Prostate gland (tissue), 2 donors: ENCODE measurements at regions not wholly inside any gene's neighbourhood (a gene's known extent, or its start where the extent isn't known, plus 50 kb on each side); places are given as distances from the start of the nearest gene placed in this dataset.

Source experiments
- DNase-seq: peaks from one replicate; pipeline ENCODE4 v3.0.0-alpha.2; 2019; ENCODE audit warnings: low spot score
- H3K27ac ChIP-seq, 2 donors: fragments of 200-600 bp; sonication (generic); 2 replicates each; pipeline ENCODE4 v1.5.1; 2017 to 2019
- H3K27me3 ChIP-seq: fragments of 200-600 bp; sonication (generic); replicated peaks from 2 replicates; pipeline ENCODE4 v1.5.1; 2019; ENCODE audit not compliant: insufficient read depth
- H3K36me3 ChIP-seq, 2 donors: fragments of 200-600 bp; sonication (generic); 1 replicate in 1 of 2; 2 replicates in 1 of 2; pipeline versions ENCODE4 v1.5.1 to v1.8.1; 2017 to 2019
- H3K4me1 ChIP-seq: fragments of 200-600 bp; sonication (generic); replicated peaks from 2 replicates; pipeline ENCODE4 v1.5.1; 2019
- H3K4me3 ChIP-seq, 2 donors: fragments of 200-600 bp; sonication (generic); 2 replicates each; pipeline ENCODE4 v1.5.1; 2017 to 2019
- H3K9me3 ChIP-seq: fragments of 200-600 bp; sonication (generic); 2 replicates; pipeline ENCODE4 v1.5.1; 2017
- POLR2A ChIP-seq: fragments of 450-650 bp; IDR thresholded peaks from one replicate; pipeline ENCODE4 v1.6.1; 2016; ENCODE audit warnings: antibody characterized with exemption, mild to moderate bottlenecking
- POLR2AphosphoS5 ChIP-seq: sonication (generic); formaldehyde crosslinking; IDR thresholded peaks from one replicate; pipeline ENCODE4 v1.6.1; 2017; ENCODE audit warnings: antibody characterized with exemption
- WGBS: methylation state at CpG from one replicate; pipeline ENCODE4 v1.1.5; 2018; 5-methylcytosine and 5-hydroxymethylcytosine counted together
- intact Hi-C: fragments of 100-400 bp; cut with DNase I; formaldehyde crosslinking; loops from one replicate; pipeline ENCODE4 v1.14.2; 2022
- TF ChIP-seq, protein P1 (sequence below), 4 experiments: fragments of 200-600 bp in 2 of 4; fragments of 450-650 bp in 2 of 4; sonication (generic) in 2 of 4; IDR thresholded peaks; 1 replicate in 3 of 4; 2 replicates in 1 of 4; pipeline ENCODE4 v1.5.1; 2016 to 2019; ENCODE audit warnings: antibody characterized with exemption in 4 of 4, mild to moderate bottlenecking in 2 of 4, moderate library complexity in 2 of 4

DNA sequence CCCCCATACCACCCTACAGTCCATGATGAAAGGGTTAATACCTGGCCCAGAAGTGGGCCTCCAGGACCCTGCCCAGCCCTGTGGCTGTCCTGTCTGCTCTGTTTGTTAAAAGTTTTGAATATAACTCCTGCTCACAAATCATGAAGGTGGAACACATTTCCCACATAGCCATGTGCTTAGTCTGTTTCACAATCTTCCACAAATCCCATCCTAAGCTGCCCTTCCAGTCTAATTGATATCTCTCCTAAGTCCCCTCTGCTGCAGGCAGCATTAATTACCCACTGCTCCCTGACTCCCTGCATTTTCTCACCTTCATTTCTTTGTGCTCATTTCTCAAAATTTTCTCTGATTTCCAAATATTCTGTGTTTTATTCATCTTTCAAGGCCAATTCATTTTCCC lies 142.6 kb downstream of the AASDH start:
- intact Hi-C loops, result no loop called here
- Histone ChIP-seq H3K27ac (no peak overlapping the region), H3K36me3 (no peaks in the 10 kb centered on the region), H3K4me3 (no peak overlapping the region), H3K4me1 (no peaks in the 10 kb centered on the region), H3K27me3 (no peaks in the 10 kb centered on the region), H3K9me3 (no peaks in the 10 kb centered on the region)
- no peak for TF ChIP-seq POLR2A
- TF ChIP-seq, protein P1, sequence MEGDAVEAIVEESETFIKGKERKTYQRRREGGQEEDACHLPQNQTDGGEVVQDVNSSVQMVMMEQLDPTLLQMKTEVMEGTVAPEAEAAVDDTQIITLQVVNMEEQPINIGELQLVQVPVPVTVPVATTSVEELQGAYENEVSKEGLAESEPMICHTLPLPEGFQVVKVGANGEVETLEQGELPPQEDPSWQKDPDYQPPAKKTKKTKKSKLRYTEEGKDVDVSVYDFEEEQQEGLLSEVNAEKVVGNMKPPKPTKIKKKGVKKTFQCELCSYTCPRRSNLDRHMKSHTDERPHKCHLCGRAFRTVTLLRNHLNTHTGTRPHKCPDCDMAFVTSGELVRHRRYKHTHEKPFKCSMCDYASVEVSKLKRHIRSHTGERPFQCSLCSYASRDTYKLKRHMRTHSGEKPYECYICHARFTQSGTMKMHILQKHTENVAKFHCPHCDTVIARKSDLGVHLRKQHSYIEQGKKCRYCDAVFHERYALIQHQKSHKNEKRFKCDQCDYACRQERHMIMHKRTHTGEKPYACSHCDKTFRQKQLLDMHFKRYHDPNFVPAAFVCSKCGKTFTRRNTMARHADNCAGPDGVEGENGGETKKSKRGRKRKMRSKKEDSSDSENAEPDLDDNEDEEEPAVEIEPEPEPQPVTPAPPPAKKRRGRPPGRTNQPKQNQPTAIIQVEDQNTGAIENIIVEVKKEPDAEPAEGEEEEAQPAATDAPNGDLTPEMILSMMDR (IDR thresholded peaks at IDR 0.05), result no peak
- no peak for TF ChIP-seq POLR2AphosphoS5
- no peak for DNase-seq

DNA sequence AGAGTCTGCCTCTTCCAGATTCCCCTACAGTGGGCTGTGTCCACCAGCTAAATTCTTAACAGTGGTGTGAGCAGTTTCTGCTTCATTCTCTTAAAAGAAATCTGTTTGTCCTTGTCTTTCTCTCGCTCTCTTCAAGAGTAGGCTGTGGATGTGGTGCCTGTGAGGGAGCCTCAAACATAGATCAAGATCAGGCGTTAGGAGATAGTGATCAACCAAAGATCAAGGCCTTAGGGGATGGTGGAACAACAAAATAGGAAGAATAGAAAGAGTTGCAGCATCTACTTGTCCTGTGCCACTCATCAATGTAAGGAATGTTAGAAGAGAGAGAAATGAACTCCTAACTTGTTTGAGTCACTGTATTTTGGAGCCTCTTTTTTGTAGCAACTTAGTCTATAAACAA lies 144.2 kb downstream of the AASDH start:
- Histone ChIP-seq H3K27me3 (no peaks in the 10 kb centered on the region), H3K9me3 (no peaks in the 10 kb centered on the region), H3K4me3 (no peak overlapping the region), H3K36me3 (no peaks in the 10 kb centered on the region), H3K27ac (no peak overlapping the region), H3K4me1 (no peaks in the 10 kb centered on the region)
- intact Hi-C loops, result no loop called here
- 67% methylated on average over 2 of the region's 2 CpGs for WGBS
- DNase-seq, result no peak
- TF ChIP-seq POLR2AphosphoS5 (no peak), POLR2A (no peak)
- TF ChIP-seq, protein P1 (IDR thresholded peaks at IDR 0.05), result no peak

DNA sequence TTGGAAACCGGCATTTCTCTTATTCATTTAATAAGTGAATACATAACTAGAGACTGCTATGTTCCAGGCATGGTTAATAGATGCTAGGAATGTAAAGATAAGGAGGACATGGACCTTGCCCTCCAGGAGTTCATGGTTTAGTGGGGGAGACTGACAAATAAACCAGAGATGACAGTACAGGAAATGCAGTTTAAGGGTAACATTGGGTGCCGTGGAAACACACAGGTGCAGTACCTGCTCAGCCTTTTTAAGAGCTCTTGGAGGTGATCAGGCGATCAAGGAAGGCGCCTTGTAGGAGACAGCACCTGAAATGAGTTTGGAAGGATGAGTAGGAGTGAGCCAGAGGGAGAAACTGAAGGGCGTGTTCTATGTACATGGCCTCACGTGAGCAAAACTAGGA lies 145.8 kb downstream of the AASDH start:
- H3K27ac ChIP-seq, result no peak overlapping the region
- H3K27me3 ChIP-seq, result no peaks in the 10 kb centered on the region
- H3K36me3 ChIP-seq, result no peaks in the 10 kb centered on the region
- WGBS, result 57% methylated on average over 6 of the region's 6 CpGs
- no peak for DNase-seq
- H3K4me3 ChIP-seq, result no peak overlapping the region
- intact Hi-C loops, result no loop called here
- H3K9me3 ChIP-seq, result no peaks in the 10 kb centered on the region
- TF ChIP-seq POLR2AphosphoS5, result no peak
- TF ChIP-seq, protein P1 (IDR thresholded peaks at IDR 0.05), result no peak
- H3K4me1 ChIP-seq, result no peaks in the 10 kb centered on the region

DNA sequence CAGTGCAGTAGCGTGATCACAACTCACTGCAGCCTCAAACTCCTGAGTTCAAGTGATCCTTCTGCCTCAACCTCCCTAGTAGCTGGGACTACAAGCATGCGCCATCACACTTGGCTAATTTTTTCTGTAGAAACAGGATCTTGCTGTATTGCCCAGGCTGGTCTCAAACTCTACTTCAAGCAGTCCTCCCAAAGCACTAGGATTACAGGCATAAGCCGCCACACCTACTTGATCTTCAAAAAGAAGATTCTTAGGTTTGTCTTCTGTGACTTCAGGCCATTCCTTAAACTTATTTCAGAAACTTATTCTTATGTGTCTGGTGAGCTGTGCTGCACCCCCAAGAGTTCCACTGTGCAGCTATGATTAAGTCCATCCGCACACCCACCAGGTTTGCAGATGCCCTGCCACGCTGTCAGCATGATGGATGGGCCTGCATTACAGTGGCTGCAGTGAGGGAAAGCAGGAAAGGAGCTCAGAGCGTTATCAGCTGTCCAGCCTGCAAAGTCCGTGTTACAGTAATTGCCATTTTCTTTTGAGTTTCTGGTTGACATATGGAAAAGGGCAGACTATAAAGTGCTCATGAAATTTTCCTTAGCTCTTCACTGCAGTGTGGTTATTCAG lies 146.6 kb downstream of the AASDH start:
- intact Hi-C loops, result no loop called here
- Histone ChIP-seq H3K4me3 (no peak overlapping the region), H3K9me3 (no peaks in the 10 kb centered on the region), H3K27ac (no peak overlapping the region), H3K27me3 (no peaks in the 10 kb centered on the region), H3K4me1 (no peaks in the 10 kb centered on the region), H3K36me3 (no peaks in the 10 kb centered on the region)
- WGBS, result 76% methylated on average over 7 of the region's 7 CpGs
- TF ChIP-seq, protein P1 (IDR thresholded peaks at IDR 0.05), result no peak
- TF ChIP-seq POLR2A (no peak), POLR2AphosphoS5 (no peak)
- no peak for DNase-seq

DNA sequence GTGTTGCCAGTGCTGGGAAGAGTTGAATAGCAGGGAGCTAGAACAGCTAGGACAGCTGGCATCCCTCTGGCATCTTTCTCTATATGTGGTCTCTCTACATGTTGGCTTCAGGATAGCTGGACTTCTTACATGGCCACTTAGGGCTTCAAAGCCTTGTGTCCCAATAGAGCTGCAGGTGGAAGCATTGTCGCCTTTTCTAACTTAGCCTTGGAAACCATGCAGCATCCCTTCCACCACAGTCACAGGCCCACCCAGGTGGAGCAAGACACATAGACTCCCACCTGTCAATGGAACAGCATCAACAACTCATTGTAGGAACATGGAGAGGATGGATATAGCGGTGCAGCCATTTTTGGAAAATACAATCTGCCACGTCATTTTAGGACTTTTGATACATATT lies 149.0 kb downstream of the AASDH start:
- Histone ChIP-seq H3K27me3 (no peaks in the 10 kb centered on the region), H3K4me3 (no peak overlapping the region), H3K27ac (no peak overlapping the region), H3K4me1 (no peaks in the 10 kb centered on the region), H3K36me3 (no peaks in the 10 kb centered on the region), H3K9me3 (no peaks in the 10 kb centered on the region)
- DNase-seq, result no peak
- intact Hi-C loops, result no loop called here
- TF ChIP-seq, protein P1 (IDR thresholded peaks at IDR 0.05), result no peak
- no peak for TF ChIP-seq POLR2AphosphoS5
- TF ChIP-seq POLR2A, result no peak
- 95% methylated on average over 3 of the region's 3 CpGs for WGBS
